ENCODE measurements at regions not wholly inside any gene's neighbourhood (a gene's known extent, or its start where the extent isn't known, plus 50 kb on each side); places are given as distances from the start of the nearest gene placed in this dataset.

DNA sequence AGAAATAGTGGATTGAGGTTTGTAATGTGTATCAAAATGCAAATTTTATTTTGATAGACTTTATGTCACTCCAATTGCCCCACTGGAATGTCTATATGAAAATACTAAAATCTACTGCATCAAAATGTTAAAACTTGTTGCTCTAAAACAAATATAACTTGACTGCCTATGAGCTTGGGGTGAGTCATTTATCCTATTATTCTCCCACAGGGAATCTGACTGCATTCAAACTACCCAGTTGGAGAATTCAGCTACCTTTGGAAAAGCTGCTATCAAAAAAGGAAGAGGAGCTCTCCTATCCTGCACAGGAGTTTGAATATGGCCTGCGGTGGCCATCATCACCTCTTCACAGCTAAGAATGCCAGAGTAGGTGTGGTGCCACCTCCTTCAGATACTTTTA, 173.1 kb downstream of the KLHL28 start:
- H3K4me2 ChIP-seq (ENCODE audit: low read depth, low read length), result no peak overlapping the region
- H4K8ac ChIP-seq (ENCODE audit: low read depth in 2 of 2, low read length in 2 of 2), result no peak overlapping the region
- H4K20me1 ChIP-seq (ENCODE audit: insufficient read depth, low read length), result no peaks in the 10 kb centered on the region
- H3K79me1 ChIP-seq (ENCODE audit: low read depth in 1 of 2, low read length in 2 of 2), result no peaks in the 10 kb centered on the region
- H4K91ac ChIP-seq (ENCODE audit: insufficient read depth, low read depth, low read length), result no peak overlapping the region
- DNase-seq (peak; percentile 12), ATAC-seq (ENCODE audit: low read depth) (no peak)
- H3K14ac ChIP-seq (replicated peaks; ENCODE audit: low read depth, low read length), result no peak overlapping the region
- no peaks in the 10 kb centered on the region for H3K36me3 ChIP-seq (ENCODE audit: control insufficient read depth, insufficient read depth, low read length)
- H3K9me1 ChIP-seq (ENCODE audit: insufficient read depth, low read length), result no peaks in the 10 kb centered on the region
- no peaks in the 10 kb centered on the region for H3K9me3 ChIP-seq (ENCODE audit: control insufficient read depth, insufficient read depth, low read length)
- H2AK5ac ChIP-seq (ENCODE audit: low read depth, low read length), result no peak overlapping the region
- no peak overlapping the region for H2BK20ac ChIP-seq (ENCODE audit: low read depth, low read length)
- POLR2A ChIA-PET (ENCODE audit: unreplicated experiment), result no interaction called here
- no peaks in the 10 kb centered on the region for H3K27me3 ChIP-seq (ENCODE audit: control insufficient read depth, insufficient read depth, low read length)
- BruUV-seq (replicated peaks), result no TSS peak
- no peak overlapping the region for H2AK9ac ChIP-seq (replicated peaks; ENCODE audit: low read depth, low read length, poor library complexity)
- H3K4me3 ChIP-seq (ENCODE audit: insufficient read depth, low read depth, low read length), result no peak overlapping the region
- no peak overlapping the region for H2BK15ac ChIP-seq (ENCODE audit: low read depth, low read length)
- no peak overlapping the region for H2BK5ac ChIP-seq (ENCODE audit: low read depth, low read length, poor library complexity, severe bottlenecking)
- no peak overlapping the region for H3K56ac ChIP-seq (ENCODE audit: extremely low read depth, insufficient read depth, low read length)
- in situ Hi-C loops (cut with MboI; ENCODE audit: low sequenced_read_pairs), result no loop called here
- H3K9ac ChIP-seq (ENCODE audit: low read depth, low read length), result no peak overlapping the region
- H3K23ac ChIP-seq (ENCODE audit: low read depth, low read length), result no peak overlapping the region
- H3K27ac ChIP-seq (ENCODE audit: insufficient read depth, low read length), result no peak overlapping the region
- no peak overlapping the region for H2AFZ ChIP-seq (replicated peaks; ENCODE audit: low read length, poor library complexity)
- H2BK120ac ChIP-seq (ENCODE audit: low read depth, low read length), result no peak overlapping the region
- no peaks in the 10 kb centered on the region for H3K4me1 ChIP-seq (ENCODE audit: control insufficient read depth, insufficient read depth, low read length)
- H3K18ac ChIP-seq (ENCODE audit: low read depth, low read length), result no peak overlapping the region
- dilution Hi-C loops (cut with HindIII; ENCODE audit: low sequenced_read_pairs, unreplicated experiment), result no loop called here
- intact Hi-C loops (cut with micrococcal nuclease), result no loop called here
- H3K4ac ChIP-seq (ENCODE audit: low read depth, low read length), result no peak overlapping the region
- TF ChIP-seq, protein P1, sequence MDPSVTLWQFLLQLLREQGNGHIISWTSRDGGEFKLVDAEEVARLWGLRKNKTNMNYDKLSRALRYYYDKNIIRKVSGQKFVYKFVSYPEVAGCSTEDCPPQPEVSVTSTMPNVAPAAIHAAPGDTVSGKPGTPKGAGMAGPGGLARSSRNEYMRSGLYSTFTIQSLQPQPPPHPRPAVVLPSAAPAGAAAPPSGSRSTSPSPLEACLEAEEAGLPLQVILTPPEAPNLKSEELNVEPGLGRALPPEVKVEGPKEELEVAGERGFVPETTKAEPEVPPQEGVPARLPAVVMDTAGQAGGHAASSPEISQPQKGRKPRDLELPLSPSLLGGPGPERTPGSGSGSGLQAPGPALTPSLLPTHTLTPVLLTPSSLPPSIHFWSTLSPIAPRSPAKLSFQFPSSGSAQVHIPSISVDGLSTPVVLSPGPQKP (IDR thresholded peaks at IDR 0.05; ENCODE audit: borderline replicate concordance, low read depth, low read length), result no peak
- no peak for TF ChIP-seq MAZ (IDR thresholded peaks at IDR 0.05; ENCODE audit: borderline replicate concordance, low read depth, low read length)
- TF ChIP-seq RCOR1 (IDR thresholded peaks at IDR 0.05; ENCODE audit: insufficient replicate concordance, low read length), result no peak
- TF ChIP-seq POLR2A (IDR thresholded peaks at IDR 0.05; ENCODE audit: low read depth, low read length), result no peak
- TF ChIP-seq, protein P2, sequence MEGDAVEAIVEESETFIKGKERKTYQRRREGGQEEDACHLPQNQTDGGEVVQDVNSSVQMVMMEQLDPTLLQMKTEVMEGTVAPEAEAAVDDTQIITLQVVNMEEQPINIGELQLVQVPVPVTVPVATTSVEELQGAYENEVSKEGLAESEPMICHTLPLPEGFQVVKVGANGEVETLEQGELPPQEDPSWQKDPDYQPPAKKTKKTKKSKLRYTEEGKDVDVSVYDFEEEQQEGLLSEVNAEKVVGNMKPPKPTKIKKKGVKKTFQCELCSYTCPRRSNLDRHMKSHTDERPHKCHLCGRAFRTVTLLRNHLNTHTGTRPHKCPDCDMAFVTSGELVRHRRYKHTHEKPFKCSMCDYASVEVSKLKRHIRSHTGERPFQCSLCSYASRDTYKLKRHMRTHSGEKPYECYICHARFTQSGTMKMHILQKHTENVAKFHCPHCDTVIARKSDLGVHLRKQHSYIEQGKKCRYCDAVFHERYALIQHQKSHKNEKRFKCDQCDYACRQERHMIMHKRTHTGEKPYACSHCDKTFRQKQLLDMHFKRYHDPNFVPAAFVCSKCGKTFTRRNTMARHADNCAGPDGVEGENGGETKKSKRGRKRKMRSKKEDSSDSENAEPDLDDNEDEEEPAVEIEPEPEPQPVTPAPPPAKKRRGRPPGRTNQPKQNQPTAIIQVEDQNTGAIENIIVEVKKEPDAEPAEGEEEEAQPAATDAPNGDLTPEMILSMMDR (conservative IDR thresholded peaks at IDR 0.05; ENCODE audit: low read depth, low read length), result no peak
- no peak for TF ChIP-seq SMC3 (IDR thresholded peaks at IDR 0.05; ENCODE audit: low read depth, low read length)
- no peak for TF ChIP-seq FOS (IDR thresholded peaks at IDR 0.05; ENCODE audit: low read depth, low read length)
- no peak for TF ChIP-seq RAD21 (IDR thresholded peaks at IDR 0.05; ENCODE audit: low read length)
- no peak for TF ChIP-seq RFX5 (IDR thresholded peaks at IDR 0.05; ENCODE audit: low read depth, low read length)
- TF ChIP-seq BHLHE40 (IDR thresholded peaks at IDR 0.05; ENCODE audit: low read depth, low read length), result no peak
- TF ChIP-seq MAFK (IDR thresholded peaks at IDR 0.05; ENCODE audit: low read depth, low read length), result no peak
- TF ChIP-seq MXI1 (IDR thresholded peaks at IDR 0.05; ENCODE audit: borderline replicate concordance, low read depth, low read length), result no peak
- CTCF ChIA-PET, result no interaction called here
- H4K5ac ChIP-seq (ENCODE audit: low read depth, low read length), result no peak overlapping the region
- WGBS, 2 experiments (ENCODE audit: extremely low coverage in 2 of 2, insufficient read length in 1 of 2), result no CpG with 5 or more reads among the region's 1 CpG

Data from IMR-90 (cell line).